ENCODE measurements at regions not wholly inside any gene's neighbourhood (a gene's known extent, or its start where the extent isn't known, plus 50 kb on each side); places are given as distances from the start of the nearest gene placed in this dataset.

- DNase-seq, result no peak
These were observed 78.3 kb downstream of the RAMP3 start for GRCh38 chr7:45235905-45236304.

- no peak for DNase-seq
These were observed 79.1 kb downstream of the RAMP3 start for GRCh38 chr7:45236666-45237065.

DNA sequence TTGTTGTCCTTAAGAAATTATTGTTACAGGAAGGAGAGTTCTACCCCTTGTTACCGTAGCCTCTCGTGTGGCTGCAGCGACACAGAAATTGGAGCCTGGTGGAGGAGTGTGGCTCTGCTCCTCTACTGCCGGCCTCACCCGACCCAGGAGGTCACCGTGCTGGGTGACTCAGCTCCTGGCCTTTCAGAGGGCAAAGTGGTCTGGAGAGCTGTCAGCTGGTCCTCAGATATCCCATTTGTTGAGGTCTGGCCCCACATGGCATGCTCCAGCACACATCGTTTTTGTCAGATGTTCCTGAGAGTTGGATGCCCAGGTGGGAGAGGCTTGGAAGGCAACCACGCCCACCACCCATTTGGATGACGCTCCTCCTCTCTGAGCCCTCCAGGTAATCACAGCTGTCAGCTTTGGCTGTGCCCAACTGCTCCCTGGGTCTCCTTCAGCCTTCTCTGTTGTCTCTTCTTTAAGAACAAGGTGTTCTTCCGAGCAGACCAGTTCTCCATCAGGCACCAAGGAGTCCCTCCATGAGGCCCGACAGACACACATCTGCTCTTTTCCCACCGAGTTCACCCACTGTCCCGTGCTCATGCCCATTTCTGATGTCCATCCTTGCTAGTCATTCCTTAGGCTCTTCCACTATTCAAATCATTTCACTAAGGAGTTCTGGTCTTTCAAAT is 80.3 kb downstream of the RAMP3 start:
- no peak for DNase-seq

GRCh38 chr7:45238806-45239205 is 81.2 kb downstream of the RAMP3 start:
- no peak for DNase-seq

GRCh38 chr7:45239486-45239885 is 81.9 kb downstream of the RAMP3 start:
- DNase-seq, result no peak

- no peak for DNase-seq
These were observed 82.7 kb downstream of the RAMP3 start for GRCh38 chr7:45240273-45240771.

- no peak for DNase-seq
These were observed 83.3 kb downstream of the RAMP3 start for GRCh38 chr7:45240926-45241325.

DNA sequence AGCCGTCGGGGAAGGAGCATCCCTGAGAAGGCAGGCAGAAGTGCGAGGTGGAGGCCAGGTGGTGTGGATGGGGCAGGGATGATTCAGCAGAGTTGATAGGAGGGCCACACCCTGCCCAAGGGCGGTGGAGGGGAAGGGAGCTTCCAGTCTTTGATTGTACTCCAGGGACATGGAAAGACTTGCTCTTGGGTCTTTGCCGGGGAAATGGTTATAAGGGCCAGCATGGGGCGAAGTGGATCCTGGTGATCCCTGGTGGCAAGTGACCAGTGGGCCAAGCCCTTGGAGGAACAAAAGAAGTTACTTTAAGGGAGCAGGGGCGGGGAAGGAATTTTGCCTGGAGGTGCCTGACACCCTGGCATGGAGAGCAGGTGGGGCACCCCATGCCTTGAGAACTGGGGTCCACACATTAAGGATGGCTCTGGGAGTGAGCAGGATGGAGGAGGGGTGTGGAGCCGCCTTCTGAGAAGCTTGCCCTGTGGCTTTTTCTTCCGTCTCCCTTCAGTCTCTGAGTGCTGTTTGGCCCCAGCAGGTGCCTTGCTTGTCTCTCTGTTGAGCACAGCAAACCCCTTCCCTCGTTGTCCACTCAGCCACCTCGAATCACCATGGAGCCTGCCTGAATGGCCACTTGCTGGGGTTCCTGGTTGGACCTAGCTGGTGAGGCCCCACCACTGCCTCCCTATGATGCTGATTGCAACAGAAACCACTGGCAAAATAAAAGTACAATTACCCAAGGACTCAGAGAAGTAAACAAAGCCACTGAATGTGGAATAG is 83.9 kb downstream of the RAMP3 start:
- DNase-seq, result no peak

DNA sequence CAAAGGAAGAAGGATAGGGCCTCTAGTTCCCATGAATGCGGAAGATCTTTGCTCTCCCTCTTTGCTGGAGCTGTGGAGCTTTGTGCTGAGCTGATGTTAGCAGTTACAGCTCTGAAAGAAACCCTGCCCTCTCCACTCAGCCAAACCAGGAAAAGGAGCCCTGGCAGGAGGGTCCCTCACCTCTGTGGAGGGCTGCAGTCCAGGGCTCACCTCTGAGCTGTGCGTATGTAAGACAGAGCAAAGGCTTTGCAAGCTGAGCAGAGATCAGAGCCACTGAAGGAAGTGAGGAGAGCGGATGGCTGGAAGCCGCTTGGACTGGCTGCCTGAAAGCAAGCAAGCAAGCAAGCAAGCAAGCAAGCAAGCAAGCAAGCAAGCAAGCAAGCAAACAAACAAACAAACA is 84.7 kb downstream of the RAMP3 start:
- DNase-seq, result no peak

- no peak for DNase-seq
These were observed 85.1 kb downstream of the RAMP3 start for GRCh38 chr7:45242698-45243097.

DNA sequence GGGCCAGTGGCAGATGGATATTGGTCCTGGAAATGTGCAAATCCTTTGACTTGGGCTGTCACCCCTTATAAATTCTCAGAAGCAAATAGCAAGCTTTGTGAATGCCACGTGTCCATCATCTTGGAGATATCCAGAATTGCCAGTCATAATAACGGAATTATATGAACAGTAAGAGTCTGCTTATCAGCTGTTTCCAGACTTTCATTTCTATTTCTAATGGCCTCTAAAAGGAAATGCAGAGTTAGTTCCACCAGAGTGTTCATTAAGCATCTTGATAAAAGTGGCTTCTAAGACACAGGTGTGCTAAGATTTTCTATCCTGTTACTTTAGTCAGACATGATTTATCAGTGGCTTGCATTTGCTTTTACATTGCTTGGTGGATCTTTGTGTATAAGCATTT is 87.4 kb downstream of the RAMP3 start:
- DNase-seq, result no peak

GRCh38 chr7:45246339-45246738 is 88.7 kb downstream of the RAMP3 start:
- no peak for DNase-seq

DNA sequence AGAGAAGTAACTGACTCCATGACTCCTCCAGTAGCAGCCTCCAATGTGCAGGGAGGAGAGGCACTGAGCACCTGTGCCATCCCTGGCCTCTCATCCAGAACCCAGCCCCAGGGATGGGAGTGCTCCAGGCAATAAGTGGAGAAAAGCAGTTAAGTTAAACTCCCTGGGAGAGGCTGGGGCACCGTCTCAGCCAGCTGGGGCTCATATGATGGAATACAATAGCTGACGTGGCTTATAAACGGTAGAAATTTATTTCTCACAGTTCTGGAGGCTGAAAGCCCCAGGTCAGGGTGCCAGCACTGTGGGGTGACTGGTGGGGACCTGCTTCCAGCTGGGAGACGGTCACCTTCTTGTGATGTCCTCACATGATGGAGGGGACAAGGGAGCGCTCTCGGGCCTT is 94.7 kb downstream of the RAMP3 start:
- no peak for DNase-seq

DNA sequence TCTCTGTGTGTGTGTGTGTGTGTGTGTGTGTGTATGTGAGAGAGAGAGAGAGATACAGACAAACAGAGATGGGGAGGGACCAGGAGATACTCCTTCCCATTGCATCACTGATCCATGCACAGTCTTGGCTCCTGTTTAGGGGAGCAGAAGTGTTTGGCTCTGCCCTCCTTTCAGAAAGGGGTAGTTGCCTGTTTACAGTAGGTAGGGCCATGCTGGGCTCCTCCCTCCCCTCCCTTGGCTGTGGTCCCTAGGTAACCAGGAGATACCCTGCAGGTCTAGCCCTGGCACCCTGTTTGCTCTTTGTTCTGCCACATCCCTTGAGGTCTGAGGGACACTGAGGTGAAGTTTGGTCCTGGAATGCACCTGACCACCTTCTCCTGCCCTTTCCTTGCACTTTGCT is 95.3 kb downstream of the RAMP3 start:
- DNase-seq, result no peak

DNA sequence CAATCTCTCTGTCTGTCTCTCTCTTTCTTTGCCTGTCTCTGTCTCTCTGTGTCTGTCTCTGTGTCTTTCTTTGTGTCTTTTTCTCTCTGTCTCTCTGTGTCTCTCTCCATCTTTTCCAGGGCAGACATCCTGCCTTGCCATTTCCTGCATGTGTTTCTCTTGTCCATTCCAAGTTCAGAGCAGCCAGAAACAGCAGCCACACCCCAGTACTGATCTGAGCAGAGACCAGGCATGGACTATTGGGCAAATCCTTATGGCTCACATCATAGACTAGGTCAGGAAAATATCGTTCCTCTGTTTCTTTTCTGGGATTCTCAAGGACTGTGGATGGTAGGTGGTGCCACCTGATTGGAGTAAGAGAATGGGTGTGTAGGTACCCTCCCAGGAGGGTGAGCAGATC is 95.8 kb downstream of the RAMP3 start:
- no peak for DNase-seq

DNA sequence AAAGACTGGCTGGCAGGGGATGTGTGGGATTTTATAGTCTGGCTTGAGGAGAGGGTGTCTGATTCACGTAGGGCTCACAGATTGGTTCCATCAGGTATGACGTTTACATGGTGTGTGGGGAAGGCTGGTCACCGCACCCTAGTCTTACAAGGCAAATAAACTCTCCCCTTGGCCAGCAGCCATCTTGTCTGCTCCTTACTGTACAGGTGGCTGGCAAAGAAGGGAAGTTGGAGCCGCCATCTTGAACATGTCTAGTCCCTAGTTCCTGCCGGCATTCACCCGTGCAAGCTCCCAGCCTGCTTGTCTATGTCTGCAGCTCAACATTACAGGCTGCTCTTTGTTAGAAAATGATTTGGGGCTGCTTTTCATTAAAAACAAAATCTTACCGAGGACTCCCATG is 97.6 kb downstream of the RAMP3 start:
- DNase-seq, result no peak

- DNase-seq, result no peak
These were observed 98.7 kb downstream of the RAMP3 start for GRCh38 chr7:45256309-45256708.

- no peak for DNase-seq
These were observed 99.2 kb downstream of the RAMP3 start for GRCh38 chr7:45256775-45257174.

GRCh38 chr7:45257284-45257683 is 99.7 kb downstream of the RAMP3 start:
- DNase-seq, result no peak

GRCh38 chr7:45258533-45259226 is 101.1 kb downstream of the RAMP3 start:
- no peak for DNase-seq

DNA sequence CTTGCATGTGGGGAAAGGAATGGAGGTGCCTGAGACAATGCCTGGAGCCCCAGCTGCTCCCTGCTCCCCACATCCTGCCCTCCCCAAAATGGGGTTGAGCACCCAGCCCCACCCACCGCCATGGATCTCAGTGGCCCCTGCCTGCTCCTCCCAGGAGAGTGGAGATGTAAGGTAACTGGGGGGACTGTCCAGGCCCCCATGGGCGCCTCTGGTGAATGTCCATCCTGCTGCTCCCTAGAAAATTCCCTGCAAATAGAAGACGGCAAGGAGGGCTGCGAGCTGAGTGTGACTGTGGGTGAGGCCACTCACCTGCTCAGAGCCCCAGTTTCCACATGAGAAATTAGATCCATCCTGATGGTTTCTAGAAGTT is 101.6 kb downstream of the RAMP3 start:
- no peak for DNase-seq

DNA sequence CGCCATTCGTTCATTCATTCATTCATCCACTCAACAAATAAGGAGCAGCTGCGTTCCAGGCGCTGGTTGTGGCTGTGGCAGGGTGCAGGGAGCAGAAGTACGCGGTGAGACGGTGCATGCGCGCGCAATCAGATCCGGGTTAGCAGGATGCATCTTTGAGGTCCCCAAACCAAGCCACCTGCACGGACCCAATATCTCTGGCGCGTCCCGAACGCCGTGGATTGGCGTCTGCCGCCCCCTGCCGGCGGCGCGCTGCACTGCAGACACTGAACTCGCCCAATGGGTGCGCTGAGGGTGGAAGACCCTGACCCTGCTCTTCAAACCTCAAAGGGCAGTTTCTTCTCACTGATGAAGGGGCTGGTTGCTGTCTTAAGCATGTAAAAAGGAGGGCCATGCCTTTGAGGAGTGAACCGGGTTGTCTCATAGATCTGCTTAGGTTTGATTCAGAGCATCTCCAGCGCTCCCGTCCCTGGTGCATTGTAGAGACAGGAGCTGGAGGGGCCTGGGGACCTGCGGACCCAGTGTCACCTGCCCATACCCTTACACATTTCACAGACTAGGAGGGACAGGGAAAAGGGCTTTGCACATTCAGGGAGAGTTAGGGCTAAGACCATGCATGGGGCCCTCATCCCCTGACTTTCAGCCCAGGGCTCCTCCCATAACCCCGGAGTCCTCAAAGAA is 102.5 kb downstream of the RAMP3 start:
- DNase-seq, result peak; percentile 82

DNA sequence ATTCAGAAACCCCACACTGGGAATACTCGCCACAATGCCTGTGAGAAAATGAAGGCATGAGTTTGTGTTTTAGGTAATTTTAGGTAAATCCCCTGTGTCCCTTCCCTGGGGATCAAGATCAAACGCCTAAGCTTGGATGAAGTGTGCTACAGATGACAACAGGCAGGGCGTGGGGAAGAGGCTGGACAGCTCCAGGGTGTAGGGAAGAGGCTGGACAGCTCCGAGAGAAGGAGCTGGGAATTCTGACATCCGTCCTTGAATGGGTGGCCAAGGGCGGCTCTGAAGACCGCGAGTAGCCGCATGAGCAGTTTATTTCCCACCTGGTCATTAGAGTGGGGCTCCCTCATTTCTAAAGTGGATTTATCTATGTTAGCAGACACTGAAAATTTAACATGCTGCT is 109.7 kb downstream of the RAMP3 start:
- DNase-seq, result no peak
